Upper lobe of left lung (tissue), 4 donors: ENCODE measurements at regions not wholly inside any gene's neighbourhood (a gene's known extent, or its start where the extent isn't known, plus 50 kb on each side); places are given as distances from the start of the nearest gene placed in this dataset.

Experiments
- EP300 ChIP-seq, 4 donors: sonication (generic); formaldehyde crosslinking; IDR thresholded peaks; one replicate each; pipeline ENCODE4 v1.5.1; 2017; ENCODE audit warnings: antibody characterized with exemption in 4 of 4, control low read depth in 2 of 4
- POLR2A ChIP-seq, 4 donors: fragments of 450-650 bp; IDR thresholded peaks; one replicate each; pipeline ENCODE4 v1.5.1; 2016 to 2017; ENCODE audit warnings: antibody characterized with exemption in 4 of 4, mild to moderate bottlenecking in 2 of 4
- POLR2AphosphoS5 ChIP-seq, 2 donors: sonication (generic); formaldehyde crosslinking; IDR thresholded peaks; one replicate each; pipeline ENCODE4 v1.5.1; 2017; ENCODE audit warnings: antibody characterized with exemption in 2 of 2
- TF ChIP-seq, protein P1 (sequence below), 6 experiments: fragments of 450-650 bp in 4 of 6; fragments of 200-600 bp in 2 of 6; sonication (generic) in 2 of 6; IDR thresholded peaks; one replicate each; pipeline ENCODE4 v1.5.1; 2016 to 2019; ENCODE audit warnings: antibody characterized with exemption in 6 of 6

DNA sequence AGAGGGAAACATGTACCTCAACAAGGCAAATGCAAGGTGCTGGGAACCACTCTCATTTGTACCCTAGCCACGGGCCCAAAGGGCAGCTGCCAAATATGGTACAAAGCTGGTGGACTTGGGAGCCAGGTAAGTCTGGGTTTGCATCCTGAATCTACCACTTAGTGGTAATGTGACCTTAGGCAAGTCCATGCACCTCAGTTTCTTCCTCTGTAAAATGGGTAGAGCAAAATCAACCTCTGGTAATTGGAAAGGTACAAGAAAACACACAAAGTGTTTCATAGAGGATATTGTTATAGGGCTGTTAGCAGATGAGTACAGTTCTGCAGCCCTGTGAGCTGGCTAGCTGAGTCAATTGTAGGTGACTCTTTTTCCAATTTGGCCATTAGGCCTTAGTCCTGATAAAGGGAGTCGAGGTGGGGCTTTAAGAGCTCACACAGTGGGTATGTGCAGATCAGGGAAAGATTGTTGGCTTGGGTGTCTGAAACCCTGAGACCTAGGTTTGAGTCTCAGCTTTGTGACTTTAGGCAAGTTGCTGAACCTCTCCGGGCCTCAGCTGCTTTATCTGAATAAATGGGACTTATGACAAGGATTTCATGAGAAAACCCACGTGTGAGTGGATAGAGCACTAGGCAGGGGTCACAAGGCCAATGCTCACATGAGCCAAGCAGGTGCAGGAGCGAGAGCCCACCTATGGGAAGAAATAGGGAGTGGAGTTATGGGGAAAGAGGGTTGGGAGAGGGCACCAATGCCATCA lies 121.3 kb upstream of the GDF10 start:
- TF ChIP-seq, protein P1, sequence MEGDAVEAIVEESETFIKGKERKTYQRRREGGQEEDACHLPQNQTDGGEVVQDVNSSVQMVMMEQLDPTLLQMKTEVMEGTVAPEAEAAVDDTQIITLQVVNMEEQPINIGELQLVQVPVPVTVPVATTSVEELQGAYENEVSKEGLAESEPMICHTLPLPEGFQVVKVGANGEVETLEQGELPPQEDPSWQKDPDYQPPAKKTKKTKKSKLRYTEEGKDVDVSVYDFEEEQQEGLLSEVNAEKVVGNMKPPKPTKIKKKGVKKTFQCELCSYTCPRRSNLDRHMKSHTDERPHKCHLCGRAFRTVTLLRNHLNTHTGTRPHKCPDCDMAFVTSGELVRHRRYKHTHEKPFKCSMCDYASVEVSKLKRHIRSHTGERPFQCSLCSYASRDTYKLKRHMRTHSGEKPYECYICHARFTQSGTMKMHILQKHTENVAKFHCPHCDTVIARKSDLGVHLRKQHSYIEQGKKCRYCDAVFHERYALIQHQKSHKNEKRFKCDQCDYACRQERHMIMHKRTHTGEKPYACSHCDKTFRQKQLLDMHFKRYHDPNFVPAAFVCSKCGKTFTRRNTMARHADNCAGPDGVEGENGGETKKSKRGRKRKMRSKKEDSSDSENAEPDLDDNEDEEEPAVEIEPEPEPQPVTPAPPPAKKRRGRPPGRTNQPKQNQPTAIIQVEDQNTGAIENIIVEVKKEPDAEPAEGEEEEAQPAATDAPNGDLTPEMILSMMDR (IDR thresholded peaks at IDR 0.05), result no peak
- TF ChIP-seq POLR2A (IDR thresholded peaks at IDR 0.05) (no peak), EP300 (IDR thresholded peaks at IDR 0.05) (no peak), POLR2AphosphoS5 (IDR thresholded peaks at IDR 0.05) (no peak)
